ENCODE measurements at regions not wholly inside any gene's neighbourhood (a gene's known extent, or its start where the extent isn't known, plus 50 kb on each side); places are given as distances from the start of the nearest gene placed in this dataset.

GRCh38 chr12:19643635-19644034, 204.3 kb downstream of the AEBP2 start:
- peak; percentile 81 for ATAC-seq
- TF ChIP-seq OSR1 (CRISPR knock-in tag; IDR thresholded peaks at IDR 0.05) (no peak), TCF4 (CRISPR knock-in tag; IDR thresholded peaks at IDR 0.05; ENCODE audit: borderline replicate concordance) (no peak), TSHZ2 (CRISPR knock-in tag; IDR thresholded peaks at IDR 0.05) (no peak), ISL1 (CRISPR knock-in tag; IDR thresholded peaks at IDR 0.05) (no peak), ZNF70 (CRISPR knock-in tag; IDR thresholded peaks at IDR 0.05) (no peak), ZNF565 (CRISPR knock-in tag; conservative IDR thresholded peaks at IDR 0.05; ENCODE audit: low read depth) (no peak), ZNF8 (CRISPR knock-in tag; IDR thresholded peaks at IDR 0.05) (no peak), BACH2 (CRISPR knock-in tag; IDR thresholded peaks at IDR 0.05; ENCODE audit: borderline replicate concordance) (no peak)

GRCh38 chr12:19644571-19644970, 205.3 kb downstream of the AEBP2 start:
- TF ChIP-seq SNAI2 (CRISPR knock-in tag; IDR thresholded peaks at IDR 0.05) = no peak
- no peak for TF ChIP-seq TOX (CRISPR knock-in tag; IDR thresholded peaks at IDR 0.05; ENCODE audit: borderline replicate concordance)
- no peak for TF ChIP-seq PATZ1 (CRISPR knock-in tag; IDR thresholded peaks at IDR 0.05; ENCODE audit: borderline replicate concordance)
- no peak for TF ChIP-seq POU6F1 (CRISPR knock-in tag; IDR thresholded peaks at IDR 0.05; ENCODE audit: borderline replicate concordance, low read depth)
- no peak for TF ChIP-seq CREB5 (CRISPR knock-in tag; IDR thresholded peaks at IDR 0.05; ENCODE audit: low read depth)
- TF ChIP-seq ISL1 (CRISPR knock-in tag; IDR thresholded peaks at IDR 0.05) = no peak
- no peak for TF ChIP-seq ARNTL (CRISPR knock-in tag; IDR thresholded peaks at IDR 0.05; ENCODE audit: borderline replicate concordance, low read depth)
- TF ChIP-seq ESRRG (CRISPR knock-in tag; IDR thresholded peaks at IDR 0.05) = no peak
- no peak for TF ChIP-seq BACH2 (CRISPR knock-in tag; IDR thresholded peaks at IDR 0.05; ENCODE audit: borderline replicate concordance)
- TF ChIP-seq ZC3H10 (CRISPR knock-in tag; IDR thresholded peaks at IDR 0.05) = no peak
- TF ChIP-seq ZNF8 (CRISPR knock-in tag; IDR thresholded peaks at IDR 0.05) = no peak
- TF ChIP-seq OSR1 (CRISPR knock-in tag; IDR thresholded peaks at IDR 0.05) = no peak
- no peak for TF ChIP-seq TCF4 (CRISPR knock-in tag; IDR thresholded peaks at IDR 0.05; ENCODE audit: borderline replicate concordance)
- TF ChIP-seq RARB (CRISPR knock-in tag; IDR thresholded peaks at IDR 0.05) = no peak
- ATAC-seq = no peak

GRCh38 chr12:19645823-19646222, 206.5 kb downstream of the AEBP2 start:
- no peak for ATAC-seq
- no peak for TF ChIP-seq RARB (CRISPR knock-in tag; IDR thresholded peaks at IDR 0.05)
- no peak for TF ChIP-seq ISL1 (CRISPR knock-in tag; IDR thresholded peaks at IDR 0.05)
- TF ChIP-seq TOX (CRISPR knock-in tag; IDR thresholded peaks at IDR 0.05; ENCODE audit: borderline replicate concordance) = no peak
- TF ChIP-seq ESRRG (CRISPR knock-in tag; IDR thresholded peaks at IDR 0.05) = no peak
- TF ChIP-seq BACH2 (CRISPR knock-in tag; IDR thresholded peaks at IDR 0.05; ENCODE audit: borderline replicate concordance) = no peak
- no peak for TF ChIP-seq GLIS3 (CRISPR knock-in tag; IDR thresholded peaks at IDR 0.05)
- no peak for TF ChIP-seq TCF4 (CRISPR knock-in tag; IDR thresholded peaks at IDR 0.05; ENCODE audit: borderline replicate concordance)
- TF ChIP-seq CSDC2 (CRISPR knock-in tag; IDR thresholded peaks at IDR 0.05) = no peak
- no peak for TF ChIP-seq SNAI2 (CRISPR knock-in tag; IDR thresholded peaks at IDR 0.05)

- ATAC-seq = no peak
- TF ChIP-seq ZC3H10 (CRISPR knock-in tag; IDR thresholded peaks at IDR 0.05) = no peak
- TF ChIP-seq TCF4 (CRISPR knock-in tag; IDR thresholded peaks at IDR 0.05; ENCODE audit: borderline replicate concordance) = no peak
- TF ChIP-seq TSHZ2 (CRISPR knock-in tag; IDR thresholded peaks at IDR 0.05) = no peak
- TF ChIP-seq RARB (CRISPR knock-in tag; IDR thresholded peaks at IDR 0.05) = no peak
- TF ChIP-seq ZFP30 (CRISPR knock-in tag; IDR thresholded peaks at IDR 0.05) = no peak
- TF ChIP-seq CSDC2 (CRISPR knock-in tag; IDR thresholded peaks at IDR 0.05) = no peak
- no peak for TF ChIP-seq ZNF8 (CRISPR knock-in tag; IDR thresholded peaks at IDR 0.05)
- TF ChIP-seq SNAI2 (CRISPR knock-in tag; IDR thresholded peaks at IDR 0.05) = no peak
- no peak for TF ChIP-seq GLIS3 (CRISPR knock-in tag; IDR thresholded peaks at IDR 0.05)
- no peak for TF ChIP-seq PATZ1 (CRISPR knock-in tag; IDR thresholded peaks at IDR 0.05; ENCODE audit: borderline replicate concordance)
- TF ChIP-seq PPARA (CRISPR knock-in tag; IDR thresholded peaks at IDR 0.05; ENCODE audit: borderline replicate concordance) = no peak
- TF ChIP-seq TOX (CRISPR knock-in tag; IDR thresholded peaks at IDR 0.05; ENCODE audit: borderline replicate concordance) = no peak
- no peak for TF ChIP-seq OSR1 (CRISPR knock-in tag; IDR thresholded peaks at IDR 0.05)
- TF ChIP-seq ISL1 (CRISPR knock-in tag; IDR thresholded peaks at IDR 0.05) = no peak
Measured at GRCh38 chr12:19646599-19646998, 207.3 kb downstream of the AEBP2 start.

All from SK-N-SH treated with all-trans-retinoic acid at 6 μM for 48 hours (cell line).